ENCODE measurements at regions not wholly inside any gene's neighbourhood (a gene's known extent, or its start where the extent isn't known, plus 50 kb on each side); places are given as distances from the start of the nearest gene placed in this dataset.

- DNase-seq (ENCODE audit: low spot score in 2 of 2), result no peak
- Mint-ChIP-seq H3K27ac (no peak overlapping the region), H3K36me3 (no peaks in the 10 kb centered on the region), H3K9me3 (no peaks in the 10 kb centered on the region)
- no peak for ATAC-seq
Observed at GRCh38 chr10:112080231-112080630, 103.3 kb downstream of the GPAM start.

GRCh38 chr10:112082120-112082519 is 101.4 kb downstream of the GPAM start:
- no peaks in the 10 kb centered on the region for H3K36me3 Mint-ChIP-seq
- no peak for DNase-seq (ENCODE audit: low spot score in 2 of 2)
- no peaks in the 10 kb centered on the region for H3K9me3 Mint-ChIP-seq
- no peak for ATAC-seq
- H3K27ac Mint-ChIP-seq, result no peak overlapping the region

GRCh38 chr10:112083472-112083871 is 100.1 kb downstream of the GPAM start:
- Mint-ChIP-seq H3K27ac (no peak overlapping the region), H3K9me3 (no peaks in the 10 kb centered on the region), H3K36me3 (no peaks in the 10 kb centered on the region)
- DNase-seq (ENCODE audit: low spot score in 2 of 2) (no peak), ATAC-seq (no peak)

GRCh38 chr10:112087953-112088456 is 95.6 kb downstream of the GPAM start:
- Mint-ChIP-seq H3K36me3 (no peaks in the 10 kb centered on the region), H3K27ac (no peak overlapping the region), H3K9me3 (no peaks in the 10 kb centered on the region)
- DNase-seq (ENCODE audit: low spot score in 2 of 2), result no peak
- no peak for ATAC-seq

GRCh38 chr10:112091703-112092102 is 91.9 kb downstream of the GPAM start:
- no peaks in the 10 kb centered on the region for H3K36me3 Mint-ChIP-seq
- ATAC-seq (no peak), DNase-seq (ENCODE audit: low spot score in 2 of 2) (no peak)
- H3K9me3 Mint-ChIP-seq, result no peaks in the 10 kb centered on the region
- peak overlapping the region in 1 of 2 donors; percentile 58 for H3K27ac Mint-ChIP-seq

GRCh38 chr10:112092519-112092918 is 91.0 kb downstream of the GPAM start:
- H3K36me3 Mint-ChIP-seq, result no peaks in the 10 kb centered on the region
- DNase-seq (ENCODE audit: low spot score in 2 of 2), result no peak
- H3K9me3 Mint-ChIP-seq, result no peaks in the 10 kb centered on the region
- H3K27ac Mint-ChIP-seq, result no peak overlapping the region
- no peak for ATAC-seq

GRCh38 chr10:112094984-112095383 is 88.6 kb downstream of the GPAM start:
- no peak for ATAC-seq

GRCh38 chr10:112095731-112096130 is 87.8 kb downstream of the GPAM start:
- Mint-ChIP-seq H3K27ac (no peak overlapping the region), H3K9me3 (peaks cover 0 to under 1% of the 10 kb centered on the region in 2 donors), H3K36me3 (peaks cover 0 to 2% of the 10 kb centered on the region in 2 donors)
- ATAC-seq (no peak), DNase-seq (ENCODE audit: low spot score in 2 of 2) (no peak)

More at GRCh38 chr10:112094984-112095383, 88.6 kb downstream of the GPAM start:
- Mint-ChIP-seq H3K9me3 (no peaks in the 10 kb centered on the region), H3K27ac (no peak overlapping the region), H3K36me3 (no peaks in the 10 kb centered on the region)
- DNase-seq (ENCODE audit: low spot score in 2 of 2), result no peak

- peaks cover 0 to 6% of the 10 kb centered on the region in 2 donors for H3K36me3 Mint-ChIP-seq
- ATAC-seq, result no peak
- peaks cover 3 to 5% of the 10 kb centered on the region in 2 donors for H3K9me3 Mint-ChIP-seq
- no peak overlapping the region for H3K27ac Mint-ChIP-seq
- no peak for DNase-seq (ENCODE audit: low spot score in 2 of 2)
Observed at GRCh38 chr10:112098682-112099081, 84.9 kb downstream of the GPAM start.
